GM23338 (cell line): ENCODE measurements at regions not wholly inside any gene's neighbourhood (a gene's known extent, or its start where the extent isn't known, plus 50 kb on each side); places are given as distances from the start of the nearest gene placed in this dataset.
A peak's percentile ranks its signal among the peaks of the same experiment; 100 is the strongest.

Experiments used
- ATAC-seq: fragments of 200-7000 bp; cut with Tn5 transposase; 3 replicates; pipeline ENCODE4 v1.9.1; 2020
- DNase-seq: peaks from one replicate; pipeline ENCODE4 v3.0.0-alpha.2; 2015; ENCODE audit warnings: low spot score
- H2AFZ ChIP-seq: fragments of 200-600 bp; sonication (generic); 2 replicates; pipeline ENCODE4 v1.8.0; 2016; ENCODE audit warnings: antibody characterized with exemption, mild to moderate bottlenecking, moderate library complexity
- H3F3A ChIP-seq: fragments of 200-600 bp; sonication (generic); replicated peaks from 2 replicates; pipeline ENCODE4 v1.8.0; 2017; ENCODE audit warnings: antibody characterized with exemption, mixed run types, low read depth
- H3K27ac ChIP-seq: fragments of 200-600 bp; sonication (generic); 2 replicates; pipeline ENCODE4 v1.6.1; 2016; ENCODE audit warnings: low read depth
- H3K27me3 ChIP-seq: fragments of 200-600 bp; sonication (generic); 2 replicates; pipeline ENCODE4 v1.8.0; 2016; ENCODE audit warnings: mild to moderate bottlenecking, mixed run types, moderate library complexity; ENCODE audit not compliant: insufficient read depth
- H3K36me3 ChIP-seq: fragments of 200-600 bp; sonication (generic); 2 replicates; pipeline ENCODE4 v1.8.0; 2016; ENCODE audit warnings: mild to moderate bottlenecking; ENCODE audit not compliant: insufficient read depth
- H3K4me1 ChIP-seq: fragments of 200-600 bp; sonication (generic); 2 replicates; pipeline ENCODE4 v1.8.0; 2016; ENCODE audit warnings: mild to moderate bottlenecking, moderate library complexity; ENCODE audit not compliant: insufficient read depth
- H3K4me2 ChIP-seq: fragments of 200-600 bp; sonication (generic); 2 replicates; pipeline ENCODE4 v1.7.1; 2017; ENCODE audit warnings: mixed run types
- H3K4me3 ChIP-seq: fragments of 200-600 bp; sonication (generic); 2 replicates; pipeline ENCODE4 v1.6.1; 2016; ENCODE audit warnings: mixed run types
- H3K79me2 ChIP-seq: fragments of 200-600 bp; sonication (generic); replicated peaks from 2 replicates; pipeline ENCODE4 v1.8.0; 2017; ENCODE audit warnings: mild to moderate bottlenecking; ENCODE audit not compliant: insufficient read depth
- H3K9me2 ChIP-seq: fragments of 200-600 bp; sonication (generic); 2 replicates; pipeline ENCODE4 v1.8.0; 2017; ENCODE audit not compliant: insufficient read depth
- H4K20me1 ChIP-seq: fragments of 200-600 bp; sonication (generic); replicated peaks from 2 replicates; pipeline ENCODE4 v1.8.0; 2017; ENCODE audit warnings: mild to moderate bottlenecking; ENCODE audit not compliant: insufficient read depth
- H3K27ac Mint-ChIP-seq: 2 replicates; pipeline ENCODE4 v1.8.0; 2020; ENCODE audit warnings: inconsistent platforms, mild to moderate bottlenecking, moderate library complexity, mixed read lengths
- H3K27me3 Mint-ChIP-seq: 3 replicates; pipeline ENCODE4 v1.8.0; 2022; ENCODE audit warnings: low read depth, mild to moderate bottlenecking, moderate library complexity, mixed read lengths, inconsistent platforms; ENCODE audit not compliant: insufficient read depth, poor library complexity
- H3K36me3 Mint-ChIP-seq: 3 replicates; pipeline ENCODE4 v1.8.0; 2021; ENCODE audit warnings: low read depth, mild to moderate bottlenecking, inconsistent platforms, moderate library complexity, mixed read lengths
- H3K4me1 Mint-ChIP-seq: 3 replicates; pipeline ENCODE4 v1.8.0; 2020; ENCODE audit warnings: mild to moderate bottlenecking, inconsistent platforms, mixed read lengths
- H3K4me3 Mint-ChIP-seq: 3 replicates; pipeline ENCODE4 v1.8.0; 2021; ENCODE audit warnings: moderate library complexity, mild to moderate bottlenecking, inconsistent platforms, mixed read lengths
- H3K9me3 Mint-ChIP-seq: 3 replicates; pipeline ENCODE4 v1.8.0; 2020; ENCODE audit warnings: moderate library complexity, mild to moderate bottlenecking, inconsistent platforms, mixed read lengths
- CREB1 ChIP-seq: fragments of 250-450 bp; sonication (Bioruptor Pico); IDR thresholded peaks from 2 replicates; pipeline ENCODE4 v1.5.0; 2020; ENCODE audit warnings: low read depth, mild to moderate bottlenecking, moderate library complexity
- CTCF ChIP-seq, 2 experiments: fragments of 200-600 bp in 1 of 2; sonication (generic) in 1 of 2; conservative IDR thresholded peaks; 2 replicates each; pipeline versions ENCODE4 v1.5.1 to v1.6.1; 2016 to 2017; ENCODE audit warnings: antibody characterized with exemption in 2 of 2, low read depth in 2 of 2, mild to moderate bottlenecking in 2 of 2, moderate library complexity in 1 of 2
- ETS1 ChIP-seq: IDR thresholded peaks from 2 replicates; pipeline ENCODE4 v1.6.1; 2016; ENCODE audit warnings: antibody characterized with exemption
- EZH2 ChIP-seq: fragments of 200-600 bp; sonication (generic); IDR thresholded peaks from one replicate; pipeline ENCODE4 v1.8.0; 2017; ENCODE audit warnings: antibody characterized with exemption, mild to moderate bottlenecking, low read depth; ENCODE audit not compliant: unreplicated experiment
- EZH2phosphoT487 ChIP-seq: fragments of 200-600 bp; sonication (generic); IDR thresholded peaks from one replicate; pipeline ENCODE4 v1.8.1; 2018; ENCODE audit warnings: antibody characterized with exemption; ENCODE audit not compliant: unreplicated experiment
- JUNB ChIP-seq: IDR thresholded peaks from one replicate; pipeline ENCODE4 v1.6.1; 2016; ENCODE audit warnings: antibody characterized with exemption; ENCODE audit not compliant: unreplicated experiment
- NANOG ChIP-seq: IDR thresholded peaks from 2 replicates; pipeline ENCODE4 v1.6.1; 2016; ENCODE audit warnings: antibody characterized with exemption, borderline replicate concordance
- POLR2AphosphoS5 ChIP-seq: IDR thresholded peaks from 2 replicates; pipeline ENCODE4 v1.6.1; 2016; ENCODE audit warnings: antibody characterized with exemption, low read depth
- STAT1 ChIP-seq: IDR thresholded peaks from one replicate; pipeline ENCODE4 v1.6.1; 2016; ENCODE audit warnings: antibody characterized with exemption; ENCODE audit not compliant: unreplicated experiment
- ZNF114 ChIP-seq: fragments of 250-450 bp; sonication (Bioruptor Pico); IDR thresholded peaks from 2 replicates; pipeline ENCODE4 v1.5.0; 2020; ENCODE audit warnings: mild to moderate bottlenecking, moderate library complexity
- ZNF331 ChIP-seq: fragments of 250-450 bp; sonication (Bioruptor Pico); IDR thresholded peaks from 2 replicates; pipeline ENCODE4 v1.5.0; 2020; ENCODE audit warnings: low read depth, mild to moderate bottlenecking, moderate library complexity
- ZNF462 ChIP-seq: fragments of 250-450 bp; sonication (Bioruptor Pico); IDR thresholded peaks from 2 replicates; pipeline ENCODE4 v1.5.0; 2020; ENCODE audit warnings: mild to moderate bottlenecking, moderate library complexity
- TF ChIP-seq, protein P1 (sequence below): IDR thresholded peaks from one replicate; pipeline ENCODE4 v1.6.1; 2018; ENCODE audit warnings: antibody characterized with exemption; ENCODE audit not compliant: unreplicated experiment

DNA sequence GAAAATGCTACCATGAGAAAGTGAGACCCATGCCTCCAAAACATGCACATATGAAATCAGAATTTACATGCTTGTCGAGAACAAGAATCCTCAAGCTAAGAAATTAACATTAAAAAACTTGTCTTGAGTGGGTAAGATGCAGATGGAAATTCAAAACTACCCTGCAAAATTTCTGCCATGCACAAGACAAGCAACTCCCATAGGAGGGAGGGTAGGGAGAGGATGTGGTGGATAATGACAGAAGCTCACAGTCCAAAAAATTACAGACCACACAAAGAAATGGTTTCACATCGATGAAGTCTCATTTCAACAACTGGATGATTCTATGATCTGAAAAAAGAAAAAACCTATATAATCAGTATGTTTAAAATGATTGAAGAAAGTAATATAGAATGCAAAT, 319.9 kb upstream of the PTGER4 start:
- Histone ChIP-seq H2AFZ (peak overlapping the region; percentile 15; the same call in 1 of the 2 replicates), H3K27ac (no peak overlapping the region), H3K4me1 (no peaks in the 10 kb centered on the region), H3K27me3 (no peaks in the 10 kb centered on the region), H4K20me1 (no peaks in the 10 kb centered on the region), H3K4me2 (no peak overlapping the region), H3K36me3 (no peaks in the 10 kb centered on the region), H3K4me3 (no peak overlapping the region), H3K79me2 (no peaks in the 10 kb centered on the region), H3K9me2 (peaks cover 3% of the 10 kb centered on the region; the same call in 1 of the 2 replicates), H3F3A (no peaks in the 10 kb centered on the region)
- TF ChIP-seq POLR2AphosphoS5 (no peak), CTCF (conservative IDR thresholded peaks at IDR 0.05; ENCODE audit: low read depth in 2 of 2) (no peak), ZNF114 (CRISPR knock-in tag) (no peak), EZH2 (no peak), ZNF331 (CRISPR knock-in tag) (no peak), JUNB (no peak), CREB1 (CRISPR knock-in tag) (no peak), ZNF462 (no peak), NANOG (no peak), STAT1 (no peak), EZH2phosphoT487 (no peak), ETS1 (no peak)
- TF ChIP-seq, protein P1, sequence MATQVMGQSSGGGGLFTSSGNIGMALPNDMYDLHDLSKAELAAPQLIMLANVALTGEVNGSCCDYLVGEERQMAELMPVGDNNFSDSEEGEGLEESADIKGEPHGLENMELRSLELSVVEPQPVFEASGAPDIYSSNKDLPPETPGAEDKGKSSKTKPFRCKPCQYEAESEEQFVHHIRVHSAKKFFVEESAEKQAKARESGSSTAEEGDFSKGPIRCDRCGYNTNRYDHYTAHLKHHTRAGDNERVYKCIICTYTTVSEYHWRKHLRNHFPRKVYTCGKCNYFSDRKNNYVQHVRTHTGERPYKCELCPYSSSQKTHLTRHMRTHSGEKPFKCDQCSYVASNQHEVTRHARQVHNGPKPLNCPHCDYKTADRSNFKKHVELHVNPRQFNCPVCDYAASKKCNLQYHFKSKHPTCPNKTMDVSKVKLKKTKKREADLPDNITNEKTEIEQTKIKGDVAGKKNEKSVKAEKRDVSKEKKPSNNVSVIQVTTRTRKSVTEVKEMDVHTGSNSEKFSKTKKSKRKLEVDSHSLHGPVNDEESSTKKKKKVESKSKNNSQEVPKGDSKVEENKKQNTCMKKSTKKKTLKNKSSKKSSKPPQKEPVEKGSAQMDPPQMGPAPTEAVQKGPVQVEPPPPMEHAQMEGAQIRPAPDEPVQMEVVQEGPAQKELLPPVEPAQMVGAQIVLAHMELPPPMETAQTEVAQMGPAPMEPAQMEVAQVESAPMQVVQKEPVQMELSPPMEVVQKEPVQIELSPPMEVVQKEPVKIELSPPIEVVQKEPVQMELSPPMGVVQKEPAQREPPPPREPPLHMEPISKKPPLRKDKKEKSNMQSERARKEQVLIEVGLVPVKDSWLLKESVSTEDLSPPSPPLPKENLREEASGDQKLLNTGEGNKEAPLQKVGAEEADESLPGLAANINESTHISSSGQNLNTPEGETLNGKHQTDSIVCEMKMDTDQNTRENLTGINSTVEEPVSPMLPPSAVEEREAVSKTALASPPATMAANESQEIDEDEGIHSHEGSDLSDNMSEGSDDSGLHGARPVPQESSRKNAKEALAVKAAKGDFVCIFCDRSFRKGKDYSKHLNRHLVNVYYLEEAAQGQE = no peak
- no peaks in the 10 kb centered on the region for H3K36me3 Mint-ChIP-seq
- H3K4me1 Mint-ChIP-seq = no peaks in the 10 kb centered on the region
- H3K27ac Mint-ChIP-seq = no peak overlapping the region; the same call in 1 of the 2 replicates
- no peak overlapping the region for H3K4me3 Mint-ChIP-seq
- ATAC-seq = no peak
- H3K9me3 Mint-ChIP-seq = no peaks in the 10 kb centered on the region
- H3K27me3 Mint-ChIP-seq = no peaks in the 10 kb centered on the region
- no peak for DNase-seq
